GM06990 (cell line): ENCODE measurements at regions not wholly inside any gene's neighbourhood (a gene's known extent, or its start where the extent isn't known, plus 50 kb on each side); places are given as distances from the start of the nearest gene placed in this dataset.

Experiments
- DNase-seq: peaks from one replicate; pipeline ENCODE4 v3.0.0-alpha.2; 2011; ENCODE audit not compliant: insufficient read length; ENCODE audit errors: extremely low read depth
- H3K27me3 ChIP-seq: replicated peaks from 2 replicates; pipeline ENCODE4 v1.6.0; 2011; ENCODE audit warnings: low read length; ENCODE audit not compliant: control insufficient read depth, insufficient read depth
- H3K36me3 ChIP-seq: 2 replicates; pipeline ENCODE4 v1.5.1; 2011; ENCODE audit warnings: low read length; ENCODE audit not compliant: control insufficient read depth, insufficient read depth
- H3K4me3 ChIP-seq: replicated peaks from 2 replicates; pipeline ENCODE4 v1.5.1; 2011; ENCODE audit warnings: low read depth, mild to moderate bottlenecking, control low read depth, low read length
- TF ChIP-seq, protein P1 (sequence below): IDR thresholded peaks from 2 replicates; pipeline ENCODE4 v1.5.1; 2011; ENCODE audit warnings: low read length, control low read depth, mild to moderate bottlenecking, inconsistent platforms; ENCODE audit not compliant: insufficient read depth, poor library complexity, severe bottlenecking

DNA sequence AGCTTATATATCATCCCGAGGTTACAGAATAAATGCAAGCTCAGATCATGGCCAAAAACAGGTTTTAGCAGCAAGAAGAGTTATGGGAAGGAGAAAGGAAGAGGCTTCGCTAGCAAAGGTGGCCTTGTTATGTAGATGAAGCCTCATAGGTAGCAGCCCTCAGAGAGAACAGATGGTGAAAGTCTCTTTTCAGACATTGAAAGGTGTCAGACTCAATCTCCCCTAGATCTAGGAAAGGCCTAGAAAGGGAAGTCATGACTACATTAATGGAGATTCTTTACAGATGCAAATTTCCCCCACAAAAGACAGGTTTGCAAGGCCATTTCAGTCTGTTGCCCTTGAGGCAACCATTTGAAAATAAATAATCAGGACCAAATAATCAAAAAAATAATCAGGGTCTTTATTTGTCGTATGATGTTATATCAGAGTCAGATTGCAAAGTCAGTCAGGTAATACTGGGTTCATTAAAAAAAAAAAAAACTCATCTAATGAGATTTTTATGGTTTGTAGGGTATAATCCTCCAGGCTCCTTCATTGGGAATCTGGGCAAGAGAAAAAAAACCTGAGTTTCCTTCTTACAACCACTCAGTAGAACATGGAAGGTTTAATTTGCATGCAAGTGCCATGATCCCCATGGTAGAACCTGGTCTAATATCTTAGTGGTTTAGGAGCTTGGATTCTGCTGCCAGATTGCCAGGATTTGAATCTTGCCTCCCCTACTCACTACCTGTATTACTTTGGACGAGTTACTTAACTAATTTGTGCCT, 50.8 kb upstream of the HTR2A start:
- no peaks in the 10 kb centered on the region for H3K36me3 ChIP-seq
- no peak for DNase-seq
- TF ChIP-seq, protein P1, sequence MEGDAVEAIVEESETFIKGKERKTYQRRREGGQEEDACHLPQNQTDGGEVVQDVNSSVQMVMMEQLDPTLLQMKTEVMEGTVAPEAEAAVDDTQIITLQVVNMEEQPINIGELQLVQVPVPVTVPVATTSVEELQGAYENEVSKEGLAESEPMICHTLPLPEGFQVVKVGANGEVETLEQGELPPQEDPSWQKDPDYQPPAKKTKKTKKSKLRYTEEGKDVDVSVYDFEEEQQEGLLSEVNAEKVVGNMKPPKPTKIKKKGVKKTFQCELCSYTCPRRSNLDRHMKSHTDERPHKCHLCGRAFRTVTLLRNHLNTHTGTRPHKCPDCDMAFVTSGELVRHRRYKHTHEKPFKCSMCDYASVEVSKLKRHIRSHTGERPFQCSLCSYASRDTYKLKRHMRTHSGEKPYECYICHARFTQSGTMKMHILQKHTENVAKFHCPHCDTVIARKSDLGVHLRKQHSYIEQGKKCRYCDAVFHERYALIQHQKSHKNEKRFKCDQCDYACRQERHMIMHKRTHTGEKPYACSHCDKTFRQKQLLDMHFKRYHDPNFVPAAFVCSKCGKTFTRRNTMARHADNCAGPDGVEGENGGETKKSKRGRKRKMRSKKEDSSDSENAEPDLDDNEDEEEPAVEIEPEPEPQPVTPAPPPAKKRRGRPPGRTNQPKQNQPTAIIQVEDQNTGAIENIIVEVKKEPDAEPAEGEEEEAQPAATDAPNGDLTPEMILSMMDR, result no peak
- H3K27me3 ChIP-seq, result no peaks in the 10 kb centered on the region
- H3K4me3 ChIP-seq, result no peak overlapping the region
